Caki2 (cell line): ENCODE measurements at regions not wholly inside any gene's neighbourhood (a gene's known extent, or its start where the extent isn't known, plus 50 kb on each side); places are given as distances from the start of the nearest gene placed in this dataset.
"Not testable (repeated sequence)": the region's sequence is repeated elsewhere in the genome, so short reads cannot be mapped to it uniquely, and the experiment has no call there.

Experiments
- DNase-seq: peaks from one replicate; pipeline ENCODE4 v3.0.0-alpha.2; 2015; ENCODE audit warnings: low read depth
- in situ Hi-C: cut with HindIII; loops from 2 replicates; pipeline ENCODE4 v1.10.0; 2016; ENCODE audit warnings: low sequenced_read_pairs, low pct_unique_long_range_greater_than_20kb, mixed read lengths

DNA sequence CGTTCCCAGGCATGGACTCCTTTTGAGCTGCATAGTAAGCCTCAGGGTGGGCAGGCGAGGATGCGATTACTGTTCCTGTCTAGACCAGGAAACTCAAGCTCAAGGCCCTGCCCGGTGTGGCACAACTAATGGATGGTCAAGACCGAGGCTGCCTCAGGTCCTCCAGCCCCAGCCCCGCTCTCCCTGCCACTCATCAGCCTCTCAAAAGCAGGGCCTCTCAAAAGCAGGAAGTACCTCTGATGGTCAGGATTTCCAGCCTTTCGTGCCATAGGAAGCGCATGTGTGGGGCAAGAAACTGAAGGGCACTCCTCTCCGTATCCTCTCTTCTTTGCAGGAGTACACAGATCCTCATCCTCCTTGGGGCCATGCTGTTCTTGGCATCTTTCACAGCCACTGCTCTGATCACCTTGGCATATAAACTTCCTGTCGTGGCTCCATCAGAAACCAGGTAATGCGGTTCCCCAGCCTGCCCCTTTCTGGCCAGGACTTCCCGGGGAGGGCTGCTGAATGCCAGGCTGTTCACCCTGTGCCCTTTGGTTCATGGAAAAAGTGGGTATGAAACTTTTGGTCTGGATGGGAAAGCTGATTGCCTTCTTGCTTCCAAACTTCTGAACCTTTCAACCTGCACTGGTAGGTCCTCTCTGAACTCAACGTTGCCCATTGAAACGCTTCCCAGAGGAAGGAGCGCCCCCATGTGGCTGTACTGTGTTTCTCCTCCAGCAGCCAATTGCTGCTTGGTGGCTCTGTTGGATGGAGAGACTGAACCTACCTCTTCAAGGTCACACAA, 82.8 kb upstream of the SEC11C start:
- in situ Hi-C loops = no loop called here
- peak; percentile 39 for DNase-seq

- DNase-seq = no peak
- in situ Hi-C loops = no loop called here
Measured at GRCh38 chr18:59057493-59057795, 82.2 kb upstream of the SEC11C start.

GRCh38 chr18:59057969-59058368, 81.7 kb upstream of the SEC11C start:
- in situ Hi-C loops = no loop called here
- no peak for DNase-seq

DNA sequence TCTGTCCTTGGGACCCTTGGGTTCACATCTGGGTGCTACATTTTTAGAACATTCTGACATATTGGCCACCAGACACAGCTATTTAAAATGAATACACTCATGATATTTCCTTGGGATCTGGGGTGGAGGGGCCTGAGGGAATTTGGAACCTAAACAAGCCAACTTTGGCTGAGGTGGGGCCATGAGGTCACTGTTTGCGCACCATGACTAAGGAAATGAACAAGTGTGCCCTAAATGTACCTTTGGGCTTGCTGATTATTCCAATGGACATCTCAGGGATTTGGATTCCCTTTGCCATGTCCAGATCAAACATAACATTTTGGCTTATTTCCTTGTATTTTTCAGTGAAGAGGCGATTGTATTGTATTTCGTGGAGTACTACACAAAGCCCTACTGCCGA, 80.5 kb upstream of the SEC11C start:
- no peak for DNase-seq
- in situ Hi-C loops = no loop called here

DNA sequence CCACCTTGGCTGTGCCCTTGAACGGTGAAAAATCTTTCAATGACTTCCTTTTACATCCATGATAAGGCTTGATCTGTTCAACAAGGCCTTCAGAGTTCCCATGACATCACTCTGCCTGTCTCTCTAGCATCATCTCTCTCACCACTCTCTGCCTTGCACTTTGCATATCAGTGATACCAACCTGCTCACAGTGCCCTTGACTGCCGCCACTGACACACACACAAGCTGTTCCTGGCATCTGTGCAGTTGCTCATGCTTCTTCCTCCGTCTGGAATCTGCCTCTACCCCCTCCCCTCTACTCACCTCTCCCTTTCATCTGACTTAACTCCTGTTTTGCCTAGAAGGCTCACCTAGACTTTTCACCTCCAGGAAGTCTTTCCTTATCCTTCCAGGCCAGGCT, 79.1 kb upstream of the SEC11C start:
- DNase-seq = no peak
- in situ Hi-C loops = no loop called here

GRCh38 chr18:59061914-59062642, 77.6 kb upstream of the SEC11C start:
- DNase-seq = no peak
- in situ Hi-C loops = no loop called here

- in situ Hi-C loops = no loop called here
- no peak for DNase-seq
Measured at GRCh38 chr18:59062643-59063006, 77.1 kb upstream of the SEC11C start.

GRCh38 chr18:59063300-59063906, 76.3 kb upstream of the SEC11C start:
- DNase-seq = no peak
- in situ Hi-C loops = no loop called here

- no peak for DNase-seq
- in situ Hi-C loops = no loop called here
Measured at GRCh38 chr18:59063912-59064311, 75.8 kb upstream of the SEC11C start.

DNA sequence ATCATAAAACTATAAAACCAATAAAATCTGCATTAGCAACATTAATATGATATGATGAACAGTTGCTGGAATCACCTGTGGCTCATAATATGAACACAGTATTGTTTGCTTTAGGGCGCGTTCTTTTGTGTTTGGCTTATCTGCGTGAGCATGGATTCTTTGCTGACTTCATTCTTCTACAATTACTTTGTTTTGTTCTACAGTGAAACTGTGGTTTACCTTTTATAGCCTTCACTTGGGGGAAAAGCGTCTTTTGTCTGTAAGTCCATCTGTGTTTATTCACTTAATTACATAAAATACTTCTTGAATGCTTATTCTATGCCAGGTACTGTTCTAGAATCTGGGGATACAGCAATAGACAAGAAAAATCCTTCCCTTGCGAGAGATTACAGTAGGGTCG, 74.0 kb upstream of the SEC11C start:
- in situ Hi-C loops = no loop called here
- DNase-seq = no peak

DNA sequence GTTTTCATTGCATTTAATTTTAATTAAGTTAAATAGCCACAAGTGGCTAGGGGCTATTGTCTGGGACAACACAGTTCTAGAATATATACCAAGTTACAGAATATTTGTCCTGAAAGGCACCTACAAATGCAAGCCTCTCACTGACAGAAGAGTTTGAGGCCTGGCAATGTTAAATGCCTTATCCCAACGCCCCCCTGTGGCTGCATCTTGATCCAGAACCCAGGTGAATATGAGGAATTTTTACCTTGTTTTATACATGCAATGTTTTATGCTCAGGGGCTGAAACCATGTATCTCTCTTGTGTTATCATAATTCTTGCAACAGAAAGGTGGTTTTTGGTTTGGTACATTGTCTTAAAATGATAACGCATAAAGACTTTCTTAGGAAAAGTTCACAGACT, 71.8 kb upstream of the SEC11C start:
- in situ Hi-C loops = no loop called here
- DNase-seq = no peak

DNA sequence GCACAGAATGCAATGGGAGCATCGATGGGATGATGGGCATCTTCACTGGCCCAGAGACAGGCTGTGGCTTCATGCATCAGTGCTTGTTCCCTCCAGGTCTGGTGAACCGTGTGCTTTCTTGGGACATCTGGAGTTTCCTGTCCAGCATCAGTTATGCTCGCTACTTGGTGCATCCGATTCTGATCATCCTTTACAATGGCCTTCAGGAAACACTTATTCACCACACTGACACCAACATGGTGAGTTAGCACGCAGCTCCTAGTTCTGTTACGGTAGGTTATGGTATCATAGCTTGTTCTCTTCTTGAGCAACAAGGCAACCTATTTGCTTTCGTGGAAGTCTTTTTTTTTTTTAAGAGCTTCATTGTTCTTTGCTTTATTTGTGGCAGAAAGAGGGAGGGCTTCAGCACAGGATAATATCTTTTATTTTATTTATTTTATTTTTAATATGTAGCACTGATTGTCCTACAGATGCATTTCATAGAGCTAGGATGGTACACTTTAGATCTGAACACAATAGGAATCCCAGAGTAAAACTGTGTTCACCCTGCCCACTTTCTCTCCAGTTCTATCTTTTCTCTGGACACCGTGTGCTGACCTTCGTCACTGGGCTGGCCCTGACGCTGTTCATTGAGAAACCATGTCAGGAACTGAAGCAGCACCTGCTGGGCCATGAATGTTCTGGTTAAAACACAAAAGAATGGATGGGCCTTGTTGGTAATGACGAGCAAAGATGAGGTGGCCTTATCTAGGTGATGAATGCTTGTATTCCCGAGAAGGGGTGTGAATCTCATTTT, 71.2 kb upstream of the SEC11C start:
- in situ Hi-C loops = no loop called here
- no peak for DNase-seq

GRCh38 chr18:59070181-59070912, 69.3 kb upstream of the SEC11C start:
- in situ Hi-C loops = no loop called here
- DNase-seq = peak; percentile 27

- in situ Hi-C loops = no loop called here
- no peak for DNase-seq
Measured at GRCh38 chr18:59072727-59073421, 66.8 kb upstream of the SEC11C start.

DNA sequence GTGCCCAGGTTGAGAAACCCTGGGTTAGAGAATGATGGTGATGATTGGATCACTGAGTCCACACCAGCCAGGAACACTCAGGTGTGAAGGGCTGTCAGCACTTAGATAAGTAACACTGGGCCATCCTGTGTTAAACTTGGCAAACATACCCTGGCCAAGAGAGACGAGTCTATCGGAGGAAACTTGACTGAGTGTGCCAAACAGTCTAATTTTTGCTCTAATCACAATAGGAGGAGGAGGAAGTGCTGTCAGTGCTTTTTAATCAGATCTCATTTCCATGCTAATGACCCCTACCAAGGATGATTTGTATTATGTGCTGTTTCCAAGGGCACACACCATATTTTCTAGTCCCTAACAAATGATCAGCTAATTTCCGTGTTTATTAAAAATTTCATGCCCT, 63.8 kb upstream of the SEC11C start:
- in situ Hi-C loops = no loop called here
- DNase-seq = no peak

DNA sequence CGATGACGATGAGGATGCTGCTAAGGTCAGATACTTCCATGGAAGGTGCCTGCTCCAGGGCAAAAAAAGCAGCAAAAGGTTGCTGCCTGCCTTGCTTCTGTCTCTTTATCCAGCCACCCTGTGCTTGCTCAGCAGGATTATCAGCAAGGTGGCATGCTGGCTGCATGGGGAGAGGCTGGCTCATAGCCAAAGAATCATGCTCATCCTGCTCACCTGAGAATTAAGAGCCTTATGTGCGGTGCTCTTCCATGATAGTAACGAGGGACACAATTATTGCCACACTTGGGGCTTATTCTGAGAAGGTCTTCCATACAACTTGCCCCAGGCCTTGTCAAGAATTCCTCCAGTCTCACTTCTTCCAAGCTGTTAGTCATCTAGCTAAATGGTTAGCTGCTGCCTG, 60.4 kb upstream of the SEC11C start:
- in situ Hi-C loops = no loop called here
- DNase-seq = no peak

DNA sequence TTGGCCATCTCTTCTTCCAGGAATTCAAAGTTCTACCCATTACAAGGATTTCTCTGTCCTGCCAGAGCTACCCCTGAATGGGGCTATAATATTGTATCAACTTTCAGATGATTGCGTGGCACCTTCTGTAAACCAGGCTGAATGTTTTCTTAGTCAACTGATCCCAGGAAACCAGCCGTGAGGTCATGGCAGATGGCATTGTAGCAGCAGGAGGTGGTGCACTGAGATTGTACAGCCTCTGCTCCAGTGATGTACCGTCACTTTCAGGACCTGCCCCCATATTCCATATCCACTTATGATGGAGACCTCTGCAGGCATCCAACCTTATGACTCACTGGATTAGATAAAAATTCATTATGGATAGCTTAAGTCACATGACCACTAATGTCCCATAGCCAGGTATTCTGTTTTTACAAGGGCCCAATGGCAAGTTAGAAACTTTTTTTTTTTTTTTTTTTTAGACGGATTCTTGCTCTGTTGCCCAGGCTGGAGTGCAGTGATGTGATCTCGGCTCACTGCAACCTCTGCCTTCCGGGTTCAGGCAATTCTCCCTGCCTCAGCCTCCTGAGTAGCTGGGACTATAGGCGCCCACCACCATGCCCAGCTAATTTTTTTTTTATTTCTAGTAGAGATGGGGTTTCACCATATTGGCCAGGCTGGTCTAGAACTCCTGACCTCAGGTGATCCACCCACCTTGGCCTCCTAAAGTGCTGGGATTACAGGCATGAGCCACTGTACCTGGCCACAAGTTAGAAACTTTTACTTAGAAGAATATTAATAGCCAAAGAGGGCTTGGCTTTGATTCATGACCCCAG, 59.8 kb upstream of the SEC11C start:
- in situ Hi-C loops, DNase-seq: not testable (repeated sequence)
